ENCODE measurements at regions not wholly inside any gene's neighbourhood (a gene's known extent, or its start where the extent isn't known, plus 50 kb on each side); places are given as distances from the start of the nearest gene placed in this dataset.

- H3K4me3 ChIP-seq (ENCODE audit: low read depth, low read length) = no peak overlapping the region
- peak; percentile 72 for DNase-seq (ENCODE audit: low read depth)
- no peak for TF ChIP-seq CTCF (IDR thresholded peaks at IDR 0.05; ENCODE audit: low read depth, low read length, missing control alignments)
These were observed 84.6 kb upstream of the ATF7IP start for GRCh38 chr12:14280921-14281320.

GRCh38 chr12:14281539-14281938, 83.9 kb upstream of the ATF7IP start:
- TF ChIP-seq CTCF (IDR thresholded peaks at IDR 0.05; ENCODE audit: low read depth, low read length, missing control alignments) = no peak
- no peak for DNase-seq (ENCODE audit: low read depth)

GRCh38 chr12:14283489-14284144, 81.9 kb upstream of the ATF7IP start:
- DNase-seq (ENCODE audit: low read depth) = peak; percentile 72
- peak overlapping the region; percentile 25; the same call in 1 of the 2 replicates for H3K4me3 ChIP-seq (ENCODE audit: low read depth, low read length)
- no peak for TF ChIP-seq CTCF (IDR thresholded peaks at IDR 0.05; ENCODE audit: low read depth, low read length, missing control alignments)

More at GRCh38 chr12:14281539-14281938, 83.9 kb upstream of the ATF7IP start:
- no peak overlapping the region for H3K4me3 ChIP-seq (ENCODE audit: low read depth, low read length)

GRCh38 chr12:14284184-14284722, 81.2 kb upstream of the ATF7IP start:
- peak; percentile 60 for DNase-seq (ENCODE audit: low read depth)
- TF ChIP-seq CTCF (IDR thresholded peaks at IDR 0.05; ENCODE audit: low read depth, low read length, missing control alignments) = peak; percentile 37
- peak overlapping the region; percentile 15 for H3K4me3 ChIP-seq (ENCODE audit: low read depth, low read length)

GRCh38 chr12:14289601-14290000, 75.9 kb upstream of the ATF7IP start:
- TF ChIP-seq CTCF (IDR thresholded peaks at IDR 0.05; ENCODE audit: low read depth, low read length, missing control alignments) = no peak
- no peak for DNase-seq (ENCODE audit: low read depth)
- no peak overlapping the region for H3K4me3 ChIP-seq (ENCODE audit: low read depth, low read length)

- no peak for TF ChIP-seq CTCF (IDR thresholded peaks at IDR 0.05; ENCODE audit: low read depth, low read length, missing control alignments)
- H3K4me3 ChIP-seq (ENCODE audit: low read depth, low read length) = no peak overlapping the region
- DNase-seq (ENCODE audit: low read depth) = no peak
These were observed 74.5 kb upstream of the ATF7IP start for GRCh38 chr12:14290951-14291350.

GRCh38 chr12:14303661-14304155, 61.8 kb upstream of the ATF7IP start:
- no peak overlapping the region for H3K4me3 ChIP-seq (ENCODE audit: low read depth, low read length)
- DNase-seq (ENCODE audit: low read depth) = no peak
- no peak for TF ChIP-seq CTCF (IDR thresholded peaks at IDR 0.05; ENCODE audit: low read depth, low read length, missing control alignments)

All from GM12864 (cell line).